SU-DHL-6 (cell line): ENCODE measurements at regions not wholly inside any gene's neighbourhood (a gene's known extent, or its start where the extent isn't known, plus 50 kb on each side); places are given as distances from the start of the nearest gene placed in this dataset.

ENCODE experiments used
- EZH2phosphoT487 ChIP-seq: fragments of 200-600 bp; sonication (generic), shearing (Covaris generic); conservative IDR thresholded peaks from 2 replicates; pipeline ENCODE4 v1.6.1; 2018; ENCODE audit warnings: mild to moderate bottlenecking, antibody characterized with exemption, low read length, moderate library complexity, mixed read lengths
- TF ChIP-seq, protein P1 (sequence below): fragments of 200-600 bp; sonication (generic); IDR thresholded peaks from one replicate; pipeline ENCODE4 v1.5.1; 2017; ENCODE audit warnings: antibody characterized with exemption, mild to moderate bottlenecking, low read length, moderate library complexity; ENCODE audit not compliant: insufficient read depth, poor library complexity, severe bottlenecking

DNA sequence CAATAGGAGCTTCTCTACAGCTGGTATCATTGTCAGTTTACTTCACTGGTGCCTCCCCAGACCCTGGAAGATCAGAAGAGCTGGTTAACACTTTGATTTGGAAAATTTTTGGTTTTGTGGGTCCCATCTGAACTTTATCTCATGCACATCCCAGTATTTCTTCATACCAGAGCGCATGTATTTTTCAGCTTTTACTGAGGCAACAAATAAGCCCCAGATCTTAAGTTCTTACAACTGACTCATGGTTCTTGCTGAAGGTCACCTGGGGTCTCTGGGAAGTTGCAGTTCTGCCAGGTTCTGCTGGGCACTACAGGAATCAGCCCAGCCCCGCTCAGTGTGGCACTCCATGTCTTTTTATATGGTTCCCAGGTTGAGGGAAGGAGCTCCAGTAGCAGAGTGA is 1249.9 kb downstream of the EFNB2 start:
- TF ChIP-seq, protein P1, sequence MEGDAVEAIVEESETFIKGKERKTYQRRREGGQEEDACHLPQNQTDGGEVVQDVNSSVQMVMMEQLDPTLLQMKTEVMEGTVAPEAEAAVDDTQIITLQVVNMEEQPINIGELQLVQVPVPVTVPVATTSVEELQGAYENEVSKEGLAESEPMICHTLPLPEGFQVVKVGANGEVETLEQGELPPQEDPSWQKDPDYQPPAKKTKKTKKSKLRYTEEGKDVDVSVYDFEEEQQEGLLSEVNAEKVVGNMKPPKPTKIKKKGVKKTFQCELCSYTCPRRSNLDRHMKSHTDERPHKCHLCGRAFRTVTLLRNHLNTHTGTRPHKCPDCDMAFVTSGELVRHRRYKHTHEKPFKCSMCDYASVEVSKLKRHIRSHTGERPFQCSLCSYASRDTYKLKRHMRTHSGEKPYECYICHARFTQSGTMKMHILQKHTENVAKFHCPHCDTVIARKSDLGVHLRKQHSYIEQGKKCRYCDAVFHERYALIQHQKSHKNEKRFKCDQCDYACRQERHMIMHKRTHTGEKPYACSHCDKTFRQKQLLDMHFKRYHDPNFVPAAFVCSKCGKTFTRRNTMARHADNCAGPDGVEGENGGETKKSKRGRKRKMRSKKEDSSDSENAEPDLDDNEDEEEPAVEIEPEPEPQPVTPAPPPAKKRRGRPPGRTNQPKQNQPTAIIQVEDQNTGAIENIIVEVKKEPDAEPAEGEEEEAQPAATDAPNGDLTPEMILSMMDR = no peak
- no peak for TF ChIP-seq EZH2phosphoT487
